DND-41 (cell line): ENCODE measurements at regions not wholly inside any gene's neighbourhood (a gene's known extent, or its start where the extent isn't known, plus 50 kb on each side); places are given as distances from the start of the nearest gene placed in this dataset.

Experiments used
- CTCF ChIP-seq: IDR thresholded peaks from 2 replicates; pipeline ENCODE4 v1.5.1; 2012; ENCODE audit warnings: borderline replicate concordance, low read length, moderate library complexity, mild to moderate bottlenecking; ENCODE audit not compliant: poor library complexity, severe bottlenecking; ENCODE audit errors: extremely low read depth
- EZH2 ChIP-seq: IDR thresholded peaks from 3 replicates; pipeline ENCODE4 v1.6.1; 2012; ENCODE audit warnings: borderline replicate concordance, low read depth, mild to moderate bottlenecking, moderate library complexity, low read length, inconsistent platforms; ENCODE audit not compliant: severe bottlenecking

GRCh38 chr2:126227250-126227649 lies 428.7 kb upstream of the GYPC start:
- TF ChIP-seq EZH2 (no peak), CTCF (peak; percentile 54)
